GM18517 (cell line): ENCODE measurements at regions not wholly inside any gene's neighbourhood (a gene's known extent, or its start where the extent isn't known, plus 50 kb on each side); places are given as distances from the start of the nearest gene placed in this dataset.

Experiments used
- ATAC-seq: cut with Tn5 transposase; IDR thresholded peaks from one replicate; pipeline ENCODE4 v1.9.1; 2021; ENCODE audit warnings: mild to moderate bottlenecking, moderate library complexity; ENCODE audit not compliant: unreplicated experiment

GRCh38 chr2:18467749-18468360 lies 92.6 kb downstream of the RDH14 start:
- no peak for ATAC-seq

- ATAC-seq, result no peak
Measured at GRCh38 chr2:18465979-18466378, 94.5 kb downstream of the RDH14 start.

GRCh38 chr2:18464913-18465312 lies 95.5 kb downstream of the RDH14 start:
- ATAC-seq, result no peak

- no peak for ATAC-seq
Measured at GRCh38 chr2:18456026-18456425, 104.4 kb downstream of the RDH14 start.

- no peak for ATAC-seq
Measured at GRCh38 chr2:18455236-18455862, 105.1 kb downstream of the RDH14 start.

GRCh38 chr2:18454692-18455235 lies 105.7 kb downstream of the RDH14 start:
- ATAC-seq, result no peak

- ATAC-seq, result no peak
Measured at GRCh38 chr2:18446715-18447114, 113.7 kb downstream of the RDH14 start.

- ATAC-seq, result no peak
Measured at GRCh38 chr2:18445433-18446320, 114.8 kb downstream of the RDH14 start.

- no peak for ATAC-seq
Measured at GRCh38 chr2:18444806-18445205, 115.6 kb downstream of the RDH14 start.

- no peak for ATAC-seq
Measured at GRCh38 chr2:18441583-18441982, 118.9 kb downstream of the RDH14 start.

GRCh38 chr2:18440777-18441176 lies 119.7 kb downstream of the RDH14 start:
- ATAC-seq, result no peak

- ATAC-seq, result no peak
Measured at GRCh38 chr2:18440141-18440661, 120.3 kb downstream of the RDH14 start.

GRCh38 chr2:18439716-18440115 lies 120.7 kb downstream of the RDH14 start:
- no peak for ATAC-seq

GRCh38 chr2:18437909-18438308 lies 122.5 kb downstream of the RDH14 start:
- ATAC-seq, result no peak

- ATAC-seq, result no peak
Measured at GRCh38 chr2:18436503-18437005, 123.9 kb downstream of the RDH14 start.

- ATAC-seq, result no peak
Measured at GRCh38 chr2:18435426-18436037, 124.9 kb downstream of the RDH14 start.

- ATAC-seq, result no peak
Measured at GRCh38 chr2:18433872-18434271, 126.6 kb downstream of the RDH14 start.

GRCh38 chr2:18432999-18433398 lies 127.5 kb downstream of the RDH14 start:
- no peak for ATAC-seq

- no peak for ATAC-seq
Measured at GRCh38 chr2:18430996-18431748, 129.3 kb downstream of the RDH14 start.

GRCh38 chr2:18428516-18428915 lies 131.9 kb downstream of the RDH14 start:
- ATAC-seq, result no peak
